ENCODE measurements at regions not wholly inside any gene's neighbourhood (a gene's known extent, or its start where the extent isn't known, plus 50 kb on each side); places are given as distances from the start of the nearest gene placed in this dataset.

DNA sequence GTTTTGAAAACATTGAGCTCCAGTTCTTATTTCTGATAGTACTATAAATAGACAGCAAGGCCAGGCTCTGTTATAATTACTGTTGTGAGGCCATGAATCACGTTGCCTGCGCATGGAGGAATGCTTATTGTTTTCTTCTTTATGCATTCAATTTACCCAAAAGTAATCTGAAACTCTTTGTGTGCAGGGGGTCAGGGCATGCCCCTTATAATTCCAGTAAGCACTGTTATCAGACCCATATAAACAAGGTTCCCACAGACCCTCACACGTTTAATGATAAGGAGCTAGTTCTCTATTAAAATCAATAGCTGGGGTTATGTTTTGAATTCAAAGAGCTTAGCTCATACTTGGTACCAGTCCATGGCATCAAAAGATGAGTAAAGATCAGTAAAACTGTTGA lies 174.8 kb upstream of the ARG1 start:
- TF ChIP-seq, protein P1, sequence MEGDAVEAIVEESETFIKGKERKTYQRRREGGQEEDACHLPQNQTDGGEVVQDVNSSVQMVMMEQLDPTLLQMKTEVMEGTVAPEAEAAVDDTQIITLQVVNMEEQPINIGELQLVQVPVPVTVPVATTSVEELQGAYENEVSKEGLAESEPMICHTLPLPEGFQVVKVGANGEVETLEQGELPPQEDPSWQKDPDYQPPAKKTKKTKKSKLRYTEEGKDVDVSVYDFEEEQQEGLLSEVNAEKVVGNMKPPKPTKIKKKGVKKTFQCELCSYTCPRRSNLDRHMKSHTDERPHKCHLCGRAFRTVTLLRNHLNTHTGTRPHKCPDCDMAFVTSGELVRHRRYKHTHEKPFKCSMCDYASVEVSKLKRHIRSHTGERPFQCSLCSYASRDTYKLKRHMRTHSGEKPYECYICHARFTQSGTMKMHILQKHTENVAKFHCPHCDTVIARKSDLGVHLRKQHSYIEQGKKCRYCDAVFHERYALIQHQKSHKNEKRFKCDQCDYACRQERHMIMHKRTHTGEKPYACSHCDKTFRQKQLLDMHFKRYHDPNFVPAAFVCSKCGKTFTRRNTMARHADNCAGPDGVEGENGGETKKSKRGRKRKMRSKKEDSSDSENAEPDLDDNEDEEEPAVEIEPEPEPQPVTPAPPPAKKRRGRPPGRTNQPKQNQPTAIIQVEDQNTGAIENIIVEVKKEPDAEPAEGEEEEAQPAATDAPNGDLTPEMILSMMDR (IDR thresholded peaks at IDR 0.05; ENCODE audit: low read depth, low read length) = no peak
- TF ChIP-seq, protein P2, sequence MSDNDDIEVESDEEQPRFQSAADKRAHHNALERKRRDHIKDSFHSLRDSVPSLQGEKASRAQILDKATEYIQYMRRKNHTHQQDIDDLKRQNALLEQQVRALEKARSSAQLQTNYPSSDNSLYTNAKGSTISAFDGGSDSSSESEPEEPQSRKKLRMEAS (IDR thresholded peaks at IDR 0.05; ENCODE audit: low read depth, low read length) = no peak
- no peak for TF ChIP-seq MYC (IDR thresholded peaks at IDR 0.05; ENCODE audit: low read depth, low read length)

Data from NB4 (cell line).